ENCODE measurements at regions not wholly inside any gene's neighbourhood (a gene's known extent, or its start where the extent isn't known, plus 50 kb on each side); places are given as distances from the start of the nearest gene placed in this dataset.

GRCh38 chr10:29815572-29815971, 180.8 kb upstream of the SVIL start:
- TF ChIP-seq CTCF (IDR thresholded peaks at IDR 0.05; ENCODE audit: low read depth, low read length, missing input control), result no peak
- no peak for TF ChIP-seq GABPA (IDR thresholded peaks at IDR 0.05 in 1 of 2, conservative IDR thresholded peaks at IDR 0.05 in 1 of 2)
- no peak for TF ChIP-seq HNF4G (IDR thresholded peaks at IDR 0.05)
- TF ChIP-seq ATF3 (IDR thresholded peaks at IDR 0.05), result no peak
- TF ChIP-seq ZBTB33 (IDR thresholded peaks at IDR 0.05), result no peak
